Epithelial cell of prostate (primary cell): ENCODE measurements at regions not wholly inside any gene's neighbourhood (a gene's known extent, or its start where the extent isn't known, plus 50 kb on each side); places are given as distances from the start of the nearest gene placed in this dataset.

Experiments used
- DNase-seq: peaks from one replicate; pipeline ENCODE4 v3.0.0-alpha.2; 2011; ENCODE audit warnings: low read depth, low spot score
- H3K27ac ChIP-seq: fragments of 450-650 bp; 2 replicates; pipeline ENCODE4 v1.5.1; 2017; ENCODE audit warnings: mild to moderate bottlenecking

DNA sequence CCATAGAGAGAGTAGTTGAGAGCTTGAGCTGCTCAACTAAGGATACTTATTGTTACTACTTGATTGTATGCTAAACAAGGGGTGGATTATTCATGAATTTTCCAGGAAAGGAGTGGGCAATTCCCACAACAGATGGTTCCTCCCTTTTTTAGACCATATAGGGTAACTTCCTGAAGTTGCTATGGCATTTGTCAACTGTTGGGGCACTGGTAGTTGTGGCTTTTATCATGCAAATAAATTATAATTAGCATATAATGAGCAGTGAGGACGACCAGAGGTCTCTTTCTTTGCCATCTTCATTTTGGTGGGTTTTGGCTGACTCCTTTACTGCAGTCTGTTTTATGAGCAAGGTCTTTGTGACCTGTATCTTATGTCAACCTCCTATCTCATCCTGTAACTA lies 1403.5 kb upstream of the PABPC4L start:
- no peak overlapping the region for H3K27ac ChIP-seq
- DNase-seq = no peak

DNA sequence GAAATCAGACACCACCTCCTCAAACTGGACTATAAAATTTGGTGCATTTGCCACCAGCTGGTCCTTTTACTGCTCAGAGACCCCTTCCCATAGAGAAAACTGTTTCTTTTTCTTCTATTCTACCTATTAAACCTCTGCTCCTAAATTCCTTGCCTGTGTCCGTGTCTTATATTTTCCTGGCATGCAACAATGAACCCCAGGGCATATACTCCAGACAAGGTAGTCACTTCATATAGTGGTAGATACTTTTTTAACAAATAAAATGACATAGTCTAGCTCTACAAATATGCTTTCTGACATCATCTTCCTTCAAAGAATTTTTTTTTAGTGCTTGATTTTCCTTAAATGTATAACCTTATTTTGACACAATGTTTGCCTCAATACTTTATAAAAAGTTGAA lies 1402.9 kb upstream of the PABPC4L start:
- no peak for DNase-seq
- no peak overlapping the region for H3K27ac ChIP-seq

DNA sequence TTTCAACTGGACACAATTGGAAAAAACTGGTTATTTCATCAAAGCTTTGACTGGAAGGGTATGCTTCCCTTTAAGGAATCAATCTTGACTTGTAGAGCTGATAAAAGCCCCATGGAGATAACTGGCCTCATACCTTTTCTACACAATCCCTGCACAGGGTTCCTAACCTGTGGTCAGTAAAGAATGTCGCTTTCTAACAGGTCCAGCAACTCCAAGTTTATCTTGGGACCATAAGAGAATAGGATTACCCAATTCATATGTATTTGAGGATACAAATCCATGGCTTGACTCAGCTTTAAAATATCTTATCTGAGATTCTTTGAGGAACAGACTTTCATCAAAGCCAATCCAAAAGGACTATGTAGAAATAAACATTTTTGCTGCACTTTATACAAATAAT lies 1399.8 kb upstream of the PABPC4L start:
- DNase-seq = no peak
- no peak overlapping the region for H3K27ac ChIP-seq

DNA sequence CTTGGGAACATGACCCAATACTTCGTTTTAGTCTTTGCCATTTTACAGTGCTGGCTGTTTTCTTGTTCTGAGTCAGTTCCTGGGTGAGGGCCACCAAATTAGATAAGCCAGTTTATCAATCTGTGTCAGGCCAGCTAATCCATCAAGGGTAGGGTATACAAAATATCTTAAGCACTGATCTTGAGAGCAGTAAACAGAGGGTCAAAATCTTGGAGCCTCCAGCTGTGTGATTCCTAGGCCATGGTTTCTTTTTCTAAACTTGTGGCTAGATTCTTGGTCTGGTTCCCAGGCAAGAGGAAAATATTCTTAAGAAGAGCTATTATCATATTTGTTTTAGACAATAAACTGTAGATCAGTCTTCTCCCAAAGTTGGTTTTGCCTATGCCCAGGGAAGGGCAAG lies 1396.6 kb upstream of the PABPC4L start:
- no peak overlapping the region for H3K27ac ChIP-seq
- no peak for DNase-seq

DNA sequence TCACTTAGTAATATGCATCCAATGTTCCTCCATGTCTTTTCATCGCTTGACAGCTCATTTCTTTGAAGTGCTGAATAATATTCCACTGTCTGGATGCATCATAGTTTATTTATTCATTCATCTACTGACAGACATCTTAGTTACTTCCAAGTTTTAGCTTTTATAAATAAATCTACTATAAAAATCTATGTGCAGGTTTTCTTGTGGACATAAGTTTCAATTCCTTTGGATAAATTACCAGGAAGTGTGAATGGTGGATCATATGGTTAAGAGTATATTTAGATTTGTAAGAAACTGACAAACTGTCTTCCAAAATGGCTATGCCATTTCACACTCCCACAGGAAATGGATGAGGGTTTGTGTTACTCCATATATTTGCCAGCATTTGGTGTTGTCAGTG lies 1392.9 kb upstream of the PABPC4L start:
- DNase-seq = no peak
- no peak overlapping the region for H3K27ac ChIP-seq

DNA sequence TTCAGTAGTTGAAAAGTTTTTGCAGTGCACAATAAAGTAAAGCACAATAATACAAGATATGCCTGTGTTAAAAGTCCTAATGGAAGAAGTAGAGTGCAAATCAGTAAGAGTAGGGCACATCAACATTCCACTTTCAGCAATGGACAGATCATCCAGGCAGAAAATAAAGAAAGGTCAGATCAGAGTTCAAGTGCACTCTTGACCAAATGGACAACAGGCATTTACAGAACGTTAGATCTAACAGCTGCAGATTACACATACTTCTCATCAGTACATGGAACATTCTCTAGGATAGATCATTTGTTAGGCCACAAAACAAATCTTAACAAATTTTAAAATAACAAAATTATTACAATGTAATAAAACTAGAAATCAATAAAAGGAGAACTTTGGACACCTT lies 1373.5 kb upstream of the PABPC4L start:
- DNase-seq = no peak
- no peak overlapping the region for H3K27ac ChIP-seq

DNA sequence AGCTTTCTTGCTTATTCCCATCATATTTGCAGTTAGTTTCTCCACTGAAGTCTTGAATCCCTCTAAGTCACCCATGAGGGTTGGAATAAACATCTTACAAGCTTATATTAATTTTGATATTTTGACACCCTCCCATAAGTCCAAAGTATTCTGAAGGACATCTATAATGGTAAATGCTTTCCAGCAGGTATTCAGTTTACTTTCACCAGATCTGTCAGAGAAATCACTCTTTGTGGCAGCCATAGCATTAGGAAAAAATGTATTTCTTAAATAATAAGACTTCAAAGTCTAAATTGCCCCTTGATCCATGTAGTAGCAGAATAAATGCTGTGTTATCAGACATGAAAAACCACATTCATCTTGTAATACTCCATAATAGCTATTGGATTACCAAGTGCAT lies 1371.7 kb upstream of the PABPC4L start:
- no peak for DNase-seq

DNA sequence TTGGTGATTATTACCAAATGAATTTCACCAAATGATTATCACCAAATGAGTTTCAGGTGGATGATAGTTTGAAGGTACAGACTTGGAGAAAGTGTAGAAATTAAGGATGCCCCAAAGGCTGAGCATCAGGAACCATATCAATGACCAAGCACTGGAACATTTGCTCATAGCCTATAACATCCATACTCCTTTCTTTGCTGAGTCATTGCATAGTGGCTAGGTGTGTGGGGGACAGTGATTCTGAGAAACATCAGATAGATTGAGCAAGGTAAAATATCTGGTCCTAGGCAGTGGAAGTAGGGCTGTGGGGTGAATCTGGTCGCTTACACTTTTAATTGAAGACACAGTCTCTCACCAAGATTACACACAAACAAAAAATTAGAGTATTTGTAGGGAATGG lies 1362.5 kb upstream of the PABPC4L start:
- DNase-seq = no peak
- H3K27ac ChIP-seq = no peak overlapping the region

More for the DNA sequence above, 1371.7 kb upstream of the PABPC4L start:
- H3K27ac ChIP-seq = no peak overlapping the region

DNA sequence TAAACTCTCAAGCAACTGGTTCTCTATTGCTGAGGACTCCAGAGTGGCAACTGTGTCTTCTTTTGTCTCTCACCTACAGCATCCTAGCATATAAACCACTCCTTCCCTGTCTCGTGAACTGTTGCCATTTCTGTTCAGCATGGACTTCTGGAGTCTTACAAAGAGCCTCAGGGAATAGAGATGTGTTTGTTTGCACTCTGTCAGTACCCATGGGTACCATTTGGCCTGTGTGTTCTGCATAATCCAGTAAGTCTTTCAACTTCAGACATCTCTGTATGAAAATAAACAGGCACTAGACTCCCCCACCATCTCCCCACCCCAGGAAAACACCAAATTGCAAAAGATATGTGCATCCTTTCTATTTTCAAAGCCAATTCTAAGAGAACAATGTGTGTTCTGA lies 1351.6 kb upstream of the PABPC4L start:
- no peak overlapping the region for H3K27ac ChIP-seq
- DNase-seq = no peak

DNA sequence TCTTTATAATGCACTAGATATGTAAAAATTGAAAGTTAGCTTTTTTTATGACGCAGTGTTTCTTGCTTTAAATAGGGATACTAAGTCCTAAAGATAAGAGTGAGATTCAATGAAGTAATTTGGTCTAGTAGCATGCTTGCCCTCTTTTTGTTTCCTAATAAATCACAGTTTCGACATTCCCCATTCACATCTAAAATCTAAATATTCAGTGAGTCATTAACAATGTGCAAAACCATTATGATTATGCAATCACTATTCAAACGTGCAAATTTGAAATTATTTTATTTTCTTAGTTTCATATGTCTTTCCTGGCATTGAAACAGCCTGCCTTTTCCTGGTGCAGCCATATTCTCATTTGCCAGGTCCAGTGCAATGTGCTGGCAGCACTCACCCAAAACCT lies 1350.5 kb upstream of the PABPC4L start:
- H3K27ac ChIP-seq = no peak overlapping the region
- no peak for DNase-seq

DNA sequence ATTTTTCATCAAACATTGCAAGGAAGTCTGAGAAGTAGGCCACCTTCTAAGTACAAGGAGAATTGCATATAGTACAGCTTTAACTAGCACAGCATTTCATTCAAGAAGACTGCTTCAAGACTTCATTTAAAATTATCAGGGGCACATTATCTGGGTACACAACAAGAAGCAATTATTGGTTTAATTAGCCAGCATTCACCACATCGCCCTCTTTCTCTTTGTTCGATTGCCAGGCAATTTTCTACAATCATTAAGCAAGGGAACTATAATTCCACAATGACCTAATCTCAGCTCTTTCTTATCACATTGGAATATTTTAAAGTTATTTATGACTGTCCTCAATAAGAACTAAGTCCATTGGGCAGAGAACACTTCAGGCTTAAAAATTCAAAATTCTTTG lies 1347.1 kb upstream of the PABPC4L start:
- no peak for DNase-seq
- no peak overlapping the region for H3K27ac ChIP-seq

DNA sequence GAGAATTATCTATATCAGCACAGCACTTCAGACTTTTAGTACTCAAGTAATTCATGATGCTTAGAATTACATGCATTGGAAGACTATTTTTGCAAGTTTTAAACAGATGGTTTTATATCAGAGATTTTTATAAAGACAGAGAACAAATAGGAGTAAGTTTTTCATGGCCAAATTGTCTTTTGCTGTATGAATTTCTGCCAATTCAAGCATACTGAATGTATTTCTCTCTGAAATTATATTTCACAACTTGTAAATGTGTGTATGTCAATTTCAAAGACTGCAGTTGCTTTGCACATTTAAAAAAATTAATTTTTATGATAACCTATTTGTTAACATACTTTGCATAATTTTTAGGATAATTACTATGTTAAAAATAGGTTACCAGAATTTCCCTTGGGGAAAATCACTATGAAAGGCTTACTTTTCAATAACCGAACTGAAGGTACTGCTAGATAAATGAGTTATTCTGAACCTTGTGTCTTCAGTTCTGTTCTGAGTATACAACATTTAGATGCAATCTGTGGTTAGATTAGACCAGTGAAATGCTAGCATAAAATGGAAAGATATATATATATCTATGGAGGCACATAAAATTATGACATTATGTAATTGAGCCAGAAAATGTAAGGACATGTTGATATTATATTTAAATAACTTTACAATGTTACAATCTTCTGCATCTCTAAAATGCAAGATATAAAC lies 1344.2 kb upstream of the PABPC4L start:
- no peak for DNase-seq
- no peak overlapping the region for H3K27ac ChIP-seq

DNA sequence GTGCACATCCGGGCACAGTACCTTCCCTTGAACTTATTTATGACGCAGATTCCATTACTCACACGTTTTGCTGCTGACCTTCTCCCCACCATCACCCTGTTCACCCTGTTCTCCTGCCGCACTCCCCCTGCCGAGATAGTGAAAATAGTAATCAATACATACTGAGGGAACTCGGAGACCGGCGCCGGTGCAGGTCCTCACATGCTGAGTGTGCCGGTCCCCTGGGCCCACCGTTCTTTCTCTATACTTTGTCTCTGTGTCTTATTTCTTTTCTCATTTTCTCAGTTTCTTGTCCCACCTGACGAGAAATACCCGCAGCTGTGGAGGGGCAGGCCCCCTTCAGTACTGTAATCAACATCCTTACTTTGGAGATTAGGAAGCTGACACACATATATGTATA lies 1337.1 kb upstream of the PABPC4L start:
- no peak overlapping the region for H3K27ac ChIP-seq
- DNase-seq = no peak

DNA sequence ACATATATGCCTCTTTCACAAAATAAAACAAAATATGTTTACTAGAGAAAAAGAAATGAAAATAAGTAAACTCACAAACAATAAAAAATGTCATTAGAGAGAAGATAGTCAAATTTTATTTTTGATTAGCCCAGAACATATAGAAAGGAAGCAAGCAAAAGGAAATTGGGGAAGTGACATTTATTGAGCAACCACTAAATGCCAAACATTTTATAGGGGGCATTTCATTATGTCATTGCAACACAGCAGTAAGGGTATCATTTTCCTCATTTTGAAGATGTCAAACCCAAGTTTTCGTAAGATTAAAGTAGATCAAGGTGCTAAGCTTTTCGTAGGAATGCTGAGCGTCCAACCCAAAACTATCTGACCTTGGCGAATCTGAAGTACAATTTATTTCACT lies 1331.5 kb upstream of the PABPC4L start:
- DNase-seq = no peak
- no peak overlapping the region for H3K27ac ChIP-seq

DNA sequence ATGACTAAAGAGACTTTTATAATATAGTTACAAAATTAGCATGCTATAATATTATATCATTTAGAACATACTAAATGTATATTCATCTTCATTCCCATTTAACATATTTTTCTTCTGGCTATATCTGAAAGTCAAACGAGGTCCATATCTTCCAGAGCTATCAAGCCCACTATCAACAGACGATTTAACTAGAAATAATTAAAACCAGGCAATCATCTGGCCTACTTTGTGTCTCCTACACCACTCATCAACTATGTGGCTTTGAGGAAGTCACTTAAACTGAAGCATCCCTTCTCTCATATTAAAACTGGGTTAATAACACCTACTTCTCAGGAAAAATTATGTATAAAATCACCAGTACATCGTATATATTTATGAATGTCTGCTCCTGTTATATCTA lies 1330.5 kb upstream of the PABPC4L start:
- no peak overlapping the region for H3K27ac ChIP-seq
- DNase-seq = no peak

DNA sequence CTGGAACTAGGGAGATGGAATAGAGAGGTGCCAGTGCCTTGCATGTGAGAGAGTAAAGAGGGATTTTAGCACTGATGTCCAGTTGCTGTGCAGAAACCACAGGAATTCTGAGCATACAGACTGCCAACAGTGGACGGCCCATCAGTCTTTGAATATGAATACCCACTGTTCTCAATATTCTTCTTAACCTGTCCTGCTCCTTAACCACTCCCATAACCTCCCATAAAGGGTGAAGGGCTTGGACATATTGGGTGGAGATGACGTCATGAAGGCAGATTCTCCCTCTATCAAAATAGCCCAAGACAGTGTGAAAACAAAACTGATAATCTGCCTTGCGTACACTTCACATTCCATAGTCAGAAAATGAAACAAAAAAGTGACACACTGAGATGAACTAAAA lies 1313.7 kb upstream of the PABPC4L start:
- H3K27ac ChIP-seq = no peak overlapping the region
- no peak for DNase-seq

DNA sequence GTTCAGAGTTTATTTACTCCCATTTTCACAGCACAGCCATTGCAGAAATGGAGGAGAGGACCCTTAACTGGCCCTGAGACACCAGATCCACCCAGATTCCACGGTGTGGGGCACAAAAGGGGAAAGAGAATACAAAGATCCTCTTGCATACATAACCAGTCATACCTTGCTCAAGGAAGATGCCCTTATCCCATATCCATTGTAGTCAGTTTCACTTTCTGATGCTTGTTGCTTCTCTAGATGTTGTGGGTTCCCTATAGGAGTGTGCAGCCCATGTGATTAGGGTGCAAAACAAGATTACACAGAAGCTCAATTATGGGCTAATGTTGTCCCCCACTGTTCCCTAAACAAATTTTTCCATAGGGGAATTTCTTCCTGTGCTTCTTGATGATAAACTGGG lies 1309.0 kb upstream of the PABPC4L start:
- H3K27ac ChIP-seq = no peak overlapping the region
- DNase-seq = no peak

DNA sequence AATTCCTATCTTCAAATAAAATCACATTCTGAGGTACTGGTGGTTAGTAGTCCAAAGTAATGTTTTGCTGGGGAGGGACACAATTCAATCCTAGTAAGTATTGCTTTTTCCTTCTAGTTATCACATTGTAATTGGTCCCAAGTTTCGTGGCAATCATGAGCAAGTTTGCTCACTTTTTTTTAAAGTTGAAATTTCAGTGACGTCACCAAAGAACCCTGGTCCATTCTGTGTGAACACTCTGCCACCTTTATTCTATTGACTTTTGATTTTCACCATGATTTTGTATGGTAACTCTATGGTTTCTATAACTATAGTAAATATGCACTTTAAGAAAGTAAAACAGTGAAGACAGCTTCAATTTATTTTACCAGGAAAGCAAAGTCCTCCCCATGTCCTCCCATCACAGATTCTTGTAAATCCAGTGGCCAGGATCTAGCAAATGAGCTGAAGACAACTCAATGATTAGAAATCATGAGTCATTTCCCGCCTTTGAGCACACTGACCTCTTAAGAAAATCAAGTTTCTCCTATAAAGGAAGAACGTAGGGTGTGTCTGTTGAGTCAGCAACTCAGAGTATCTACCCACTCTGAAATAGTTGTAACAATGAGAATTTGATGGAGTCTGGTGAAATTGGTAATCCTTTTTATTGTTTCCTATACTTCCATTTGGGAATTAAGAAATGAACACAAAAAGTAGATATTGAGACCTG lies 1306.6 kb upstream of the PABPC4L start:
- peak overlapping the region; percentile 84 for H3K27ac ChIP-seq
- DNase-seq = peak; percentile 78

DNA sequence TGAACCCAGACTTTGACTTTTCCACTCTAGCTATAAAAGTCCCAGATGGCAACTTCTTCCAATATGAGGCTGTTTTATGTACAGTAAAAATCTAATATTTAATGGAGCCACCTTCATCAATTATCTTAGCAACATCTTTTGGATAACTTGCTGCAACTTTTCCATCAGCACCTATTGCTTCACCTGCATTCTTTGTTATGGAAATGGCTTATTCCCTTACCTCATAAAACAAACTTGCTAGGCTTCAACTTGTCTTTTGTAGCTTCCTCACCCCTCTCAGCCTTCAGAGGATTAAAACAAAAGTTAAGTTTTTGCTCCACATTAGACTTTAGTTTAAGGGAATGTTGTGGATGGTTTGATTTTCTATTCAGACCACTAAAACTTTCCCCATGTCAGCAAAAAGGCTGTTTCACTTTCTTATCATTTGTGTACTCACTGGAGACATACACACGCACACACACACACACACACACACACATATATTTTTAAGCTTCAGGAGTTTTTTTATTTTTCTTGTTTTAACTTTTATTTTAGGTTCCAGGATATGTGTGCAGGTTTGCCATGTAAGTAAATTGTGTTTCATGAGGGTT lies 1296.1 kb upstream of the PABPC4L start:
- H3K27ac ChIP-seq = no peak overlapping the region
- DNase-seq = no peak

DNA sequence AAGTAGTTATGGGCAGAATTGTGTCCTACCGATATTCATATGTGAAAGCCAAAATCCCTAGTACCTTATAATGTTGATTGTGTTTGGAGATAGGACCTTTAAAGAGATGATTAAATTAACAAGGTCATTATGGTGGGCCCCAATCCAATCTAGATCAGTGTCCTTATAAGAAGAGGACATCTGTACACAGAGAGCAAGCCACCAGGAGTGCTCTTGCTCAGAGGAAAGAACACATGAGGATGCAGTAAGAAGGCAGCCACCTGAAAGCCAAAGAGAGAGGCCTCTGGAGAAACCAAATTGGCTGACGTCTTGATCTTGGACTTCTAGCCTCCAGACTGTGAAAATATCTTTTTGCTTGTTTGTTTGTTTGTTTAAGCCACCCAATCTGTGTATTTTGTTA lies 1290.8 kb upstream of the PABPC4L start:
- no peak for DNase-seq
- no peak overlapping the region for H3K27ac ChIP-seq

DNA sequence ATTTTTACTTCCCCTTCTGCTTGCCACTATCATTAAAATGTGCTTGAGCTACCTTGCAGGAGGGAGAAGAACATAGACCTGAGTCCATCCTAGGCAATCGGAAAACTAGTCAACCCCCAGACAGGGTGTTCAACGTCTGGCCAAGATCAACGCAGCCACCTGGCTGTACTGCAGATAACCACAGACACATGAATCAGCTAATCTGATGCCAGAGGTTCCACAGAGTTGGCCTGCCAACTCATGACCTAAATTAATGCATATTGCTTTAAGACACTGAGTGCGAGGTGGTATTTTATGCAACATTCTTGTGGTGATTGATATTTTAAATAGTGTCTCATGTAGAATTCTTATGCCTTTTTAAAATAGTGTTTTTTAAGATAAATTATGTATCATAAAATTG lies 1283.8 kb upstream of the PABPC4L start:
- no peak overlapping the region for H3K27ac ChIP-seq
- no peak for DNase-seq

DNA sequence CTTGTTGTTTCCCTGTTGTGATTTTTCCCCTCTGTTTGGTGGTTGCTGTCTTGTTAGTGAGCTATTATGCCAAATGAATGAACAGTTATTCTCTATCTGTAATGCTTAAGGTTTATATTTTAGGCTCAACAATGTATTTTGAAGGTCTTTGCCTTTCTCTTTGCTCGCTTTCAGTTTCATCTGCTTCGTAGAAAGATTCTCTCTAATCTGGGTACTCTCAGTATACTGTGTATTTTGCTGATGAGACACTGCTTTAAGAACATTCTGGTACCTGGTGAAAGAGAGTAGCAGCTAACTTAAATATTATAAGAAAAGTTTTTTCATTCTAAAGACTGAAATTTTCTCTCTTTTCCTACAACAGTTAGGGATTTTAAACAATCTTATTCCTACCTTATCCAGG lies 1274.7 kb upstream of the PABPC4L start:
- H3K27ac ChIP-seq = no peak overlapping the region
- no peak for DNase-seq
